ENCODE measurements at regions not wholly inside any gene's neighbourhood (a gene's known extent, or its start where the extent isn't known, plus 50 kb on each side); places are given as distances from the start of the nearest gene placed in this dataset.

DNA sequence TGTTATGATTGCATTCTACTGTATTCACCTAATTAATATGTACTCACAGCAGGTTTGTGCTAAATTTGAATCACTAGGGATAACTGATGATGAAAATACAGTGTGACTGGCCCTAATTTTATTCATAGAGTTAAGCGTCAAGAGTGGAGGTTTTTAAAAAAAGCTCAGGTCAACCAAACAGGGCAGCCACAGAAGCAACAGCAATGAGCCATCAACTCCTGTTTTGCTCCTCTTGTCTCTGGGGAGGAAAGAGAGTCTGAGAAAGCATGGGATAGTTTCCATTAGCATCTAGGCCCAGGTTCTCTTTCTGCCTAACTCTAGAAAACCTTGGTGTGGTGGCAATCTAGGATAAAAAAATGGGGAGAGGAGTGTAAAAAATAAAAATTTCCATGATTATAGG lies 122.1 kb downstream of the OGFRL1 start:
- Histone ChIP-seq H3K27me3 (ENCODE audit: control insufficient read depth in 1 of 2, insufficient read depth in 2 of 2, low read length in 2 of 2) (no peaks in the 10 kb centered on the region), H3K4me1 (ENCODE audit: insufficient read depth, low read length) (peaks cover 18% of the 10 kb centered on the region), H3K9ac (ENCODE audit: low read length) (no peak overlapping the region), H3K9me3 (ENCODE audit: low read length) (no peaks in the 10 kb centered on the region), H3K4me3 (ENCODE audit: low read depth in 1 of 2, low read length in 2 of 2) (no peak overlapping the region), H3K27ac (ENCODE audit: low read depth, low read length) (no peak overlapping the region), H3K36me3 (ENCODE audit: insufficient read depth, low read length) (peaks cover 7% of the 10 kb centered on the region)

- H3K4me3 ChIP-seq (ENCODE audit: low read depth in 1 of 2, low read length in 2 of 2): no peak overlapping the region
- H3K9ac ChIP-seq (ENCODE audit: low read length): no peak overlapping the region
- H3K36me3 ChIP-seq (ENCODE audit: insufficient read depth, low read length): peaks cover 17% of the 10 kb centered on the region
- no peaks in the 10 kb centered on the region for H3K27me3 ChIP-seq (ENCODE audit: control insufficient read depth in 1 of 2, insufficient read depth in 2 of 2, low read length in 2 of 2)
- H3K9me3 ChIP-seq (ENCODE audit: low read length): no peaks in the 10 kb centered on the region
- H3K4me1 ChIP-seq (ENCODE audit: insufficient read depth, low read length): peaks cover 18% of the 10 kb centered on the region
- peak overlapping the region; percentile 32 for H3K27ac ChIP-seq (ENCODE audit: low read depth, low read length)
Measured at GRCh38 chr6:71411882-71412281, 123.3 kb downstream of the OGFRL1 start.

- peaks cover 20% of the 10 kb centered on the region for H3K36me3 ChIP-seq (ENCODE audit: insufficient read depth, low read length)
- H3K9me3 ChIP-seq (ENCODE audit: low read length): no peaks in the 10 kb centered on the region
- peaks cover 21% of the 10 kb centered on the region for H3K4me1 ChIP-seq (ENCODE audit: insufficient read depth, low read length)
- H3K4me3 ChIP-seq (ENCODE audit: low read depth in 1 of 2, low read length in 2 of 2): no peak overlapping the region
- no peak overlapping the region for H3K9ac ChIP-seq (ENCODE audit: low read length)
- H3K27me3 ChIP-seq (ENCODE audit: control insufficient read depth in 1 of 2, insufficient read depth in 2 of 2, low read length in 2 of 2): no peaks in the 10 kb centered on the region
- H3K27ac ChIP-seq (ENCODE audit: low read depth, low read length): peak overlapping the region; percentile 32
Measured at GRCh38 chr6:71412559-71413140, 124.0 kb downstream of the OGFRL1 start.

DNA sequence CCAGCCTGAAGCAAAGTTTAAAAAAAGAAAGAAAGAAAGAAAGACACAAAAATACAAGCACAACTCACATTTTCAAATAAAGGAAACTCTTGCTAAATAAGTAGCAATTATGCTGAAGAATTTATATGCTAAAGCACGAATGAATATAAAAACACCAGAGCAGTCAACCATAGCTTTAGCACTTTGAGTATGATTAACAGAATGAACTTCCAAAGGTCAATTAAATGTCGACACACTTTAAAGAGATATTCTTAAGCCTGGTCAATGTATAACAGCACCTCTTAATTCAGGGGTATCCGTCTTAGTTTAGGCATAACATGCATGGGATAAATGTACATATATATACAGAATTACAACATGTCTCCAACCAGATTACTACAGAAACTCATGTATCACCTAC lies 125.9 kb downstream of the OGFRL1 start:
- Histone ChIP-seq H3K4me3 (ENCODE audit: low read depth in 1 of 2, low read length in 2 of 2) (no peak overlapping the region), H3K9ac (ENCODE audit: low read length) (no peak overlapping the region), H3K4me1 (ENCODE audit: insufficient read depth, low read length) (peaks cover 33% of the 10 kb centered on the region), H3K9me3 (ENCODE audit: low read length) (no peaks in the 10 kb centered on the region), H3K27me3 (ENCODE audit: control insufficient read depth in 1 of 2, insufficient read depth in 2 of 2, low read length in 2 of 2) (no peaks in the 10 kb centered on the region), H3K27ac (ENCODE audit: low read depth, low read length) (no peak overlapping the region), H3K36me3 (ENCODE audit: insufficient read depth, low read length) (peaks cover 20% of the 10 kb centered on the region)

DNA sequence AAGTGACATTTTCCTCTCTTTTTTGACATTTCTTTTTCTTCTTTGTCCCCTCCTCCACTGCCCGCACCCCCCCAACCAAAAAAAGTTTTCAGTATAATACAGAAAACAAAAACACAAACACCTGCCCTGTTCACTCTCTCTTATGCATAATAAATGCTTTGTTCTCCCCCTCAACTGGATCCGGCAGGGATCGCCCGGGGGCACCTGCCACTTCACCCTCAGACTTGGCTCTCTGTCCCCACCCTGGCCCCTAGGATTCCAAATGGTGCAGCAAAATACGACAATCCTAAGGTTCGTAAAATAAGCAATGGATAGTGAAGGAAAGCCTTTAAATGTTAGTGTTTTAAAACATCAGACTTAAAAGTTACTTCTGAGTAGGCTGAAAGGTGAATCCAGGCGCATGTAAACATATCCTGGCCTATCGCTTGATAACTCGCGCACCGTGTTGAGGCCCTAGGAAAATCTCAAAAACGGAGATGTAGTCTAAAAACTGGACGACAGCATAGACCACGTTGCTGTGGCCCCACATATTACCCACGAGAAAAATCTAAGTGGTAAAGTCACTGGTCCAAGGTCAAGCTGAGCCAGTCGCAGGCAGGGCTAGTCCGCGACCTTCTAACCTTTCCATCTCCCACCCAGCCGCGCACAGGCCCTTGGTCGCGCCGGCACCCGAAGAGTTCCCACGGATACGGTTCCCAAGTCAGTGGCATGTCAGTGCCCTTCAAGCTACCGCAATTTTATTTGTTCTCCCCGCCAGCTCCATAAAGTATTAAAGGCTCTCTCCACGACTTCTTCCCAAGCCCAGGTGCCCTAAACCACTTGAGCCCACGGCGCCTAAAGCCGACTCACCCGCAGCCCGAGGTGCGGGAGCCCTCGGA lies 130.8 kb downstream of the OGFRL1 start:
- Histone ChIP-seq H3K27me3 (ENCODE audit: control insufficient read depth in 1 of 2, insufficient read depth in 2 of 2, low read length in 2 of 2) (no peaks in the 10 kb centered on the region), H3K9me3 (ENCODE audit: low read length) (no peaks in the 10 kb centered on the region), H3K36me3 (ENCODE audit: insufficient read depth, low read length) (peaks cover 20% of the 10 kb centered on the region), H3K27ac (ENCODE audit: low read depth, low read length) (peak overlapping the region; percentile 77), H3K9ac (ENCODE audit: low read length) (peak overlapping the region; percentile 81), H3K4me1 (ENCODE audit: insufficient read depth, low read length) (peaks cover 14% of the 10 kb centered on the region), H3K4me3 (ENCODE audit: low read depth in 1 of 2, low read length in 2 of 2) (peak overlapping the region; percentile 79 to 84)

GRCh38 chr6:71420095-71420692 lies 131.6 kb downstream of the OGFRL1 start:
- H3K27ac ChIP-seq (ENCODE audit: low read depth, low read length): peak overlapping the region; percentile 77
- peaks cover 14% of the 10 kb centered on the region for H3K4me1 ChIP-seq (ENCODE audit: insufficient read depth, low read length)
- no peaks in the 10 kb centered on the region for H3K9me3 ChIP-seq (ENCODE audit: low read length)
- H3K36me3 ChIP-seq (ENCODE audit: insufficient read depth, low read length): peaks cover 18% of the 10 kb centered on the region
- H3K9ac ChIP-seq (ENCODE audit: low read length): peak overlapping the region; percentile 81
- no peaks in the 10 kb centered on the region for H3K27me3 ChIP-seq (ENCODE audit: control insufficient read depth in 1 of 2, insufficient read depth in 2 of 2, low read length in 2 of 2)
- peak overlapping the region; percentile 79 to 84 for H3K4me3 ChIP-seq (ENCODE audit: low read depth in 1 of 2, low read length in 2 of 2)

DNA sequence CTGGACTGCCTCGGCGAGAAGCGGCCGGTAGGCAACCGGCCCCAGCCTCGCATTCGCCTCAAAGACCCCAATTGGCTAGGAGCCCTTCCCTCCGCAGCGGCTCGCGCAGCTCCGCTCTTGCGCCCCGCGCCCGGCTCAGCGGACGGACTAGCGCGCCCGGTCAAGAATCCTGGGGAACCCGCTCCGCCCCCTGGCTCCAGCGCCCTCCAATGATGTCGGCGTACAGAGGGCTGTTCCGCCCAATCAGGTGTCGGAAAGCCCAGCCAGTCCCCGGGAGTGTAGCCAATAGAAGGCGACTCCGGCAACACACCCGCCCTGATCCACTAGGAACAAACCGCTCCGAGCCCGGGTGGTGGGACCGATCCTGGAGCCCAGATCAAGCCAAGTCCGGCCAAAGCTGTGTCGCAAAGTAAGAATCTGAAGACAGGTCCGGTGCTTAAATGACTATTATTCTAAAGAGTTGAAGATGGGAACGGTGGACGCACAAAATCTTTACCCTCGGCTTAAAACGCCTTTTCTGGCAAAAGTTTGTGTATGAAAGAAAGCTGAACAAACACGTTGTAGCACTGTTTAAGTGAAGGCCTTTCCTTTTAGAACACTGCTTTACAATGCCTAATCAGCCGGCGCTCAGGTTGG lies 132.2 kb downstream of the OGFRL1 start:
- Histone ChIP-seq H3K9me3 (ENCODE audit: low read length) (no peaks in the 10 kb centered on the region), H3K9ac (ENCODE audit: low read length) (peak overlapping the region; percentile 81), H3K27ac (ENCODE audit: low read depth, low read length) (peak overlapping the region; percentile 77)

DNA sequence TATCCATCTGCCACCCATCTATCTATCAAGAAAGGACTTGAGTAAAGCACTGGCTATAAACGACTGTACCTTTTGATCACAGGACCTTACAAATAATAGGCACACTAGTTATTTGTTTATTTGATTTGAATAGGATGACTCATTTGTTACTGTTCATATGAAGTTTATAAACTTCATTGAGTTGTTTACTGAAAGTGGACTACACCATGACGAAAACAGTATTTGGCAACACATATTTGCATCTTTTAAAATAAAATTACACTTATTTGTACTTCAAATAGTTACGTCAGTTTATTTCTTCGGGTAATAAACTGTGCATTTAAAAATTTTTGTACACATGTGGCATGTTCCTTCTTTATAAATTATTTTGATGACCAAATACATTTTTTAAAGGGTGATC lies 133.0 kb downstream of the OGFRL1 start:
- Histone ChIP-seq H3K9ac (ENCODE audit: low read length) (peak overlapping the region; percentile 66), H3K4me1 (ENCODE audit: insufficient read depth, low read length) (peaks cover 14% of the 10 kb centered on the region), H3K27ac (ENCODE audit: low read depth, low read length) (no peak overlapping the region), H3K27me3 (ENCODE audit: control insufficient read depth in 1 of 2, insufficient read depth in 2 of 2, low read length in 2 of 2) (no peaks in the 10 kb centered on the region), H3K9me3 (ENCODE audit: low read length) (no peaks in the 10 kb centered on the region), H3K36me3 (ENCODE audit: insufficient read depth, low read length) (peaks cover 6% of the 10 kb centered on the region), H3K4me3 (ENCODE audit: low read depth in 1 of 2, low read length in 2 of 2) (no peak overlapping the region)

More for the DNA sequence above, 132.2 kb downstream of the OGFRL1 start:
- H3K4me3 ChIP-seq (ENCODE audit: low read depth in 1 of 2, low read length in 2 of 2): peak overlapping the region; percentile 79 to 84
- H3K36me3 ChIP-seq (ENCODE audit: insufficient read depth, low read length): peaks cover 12% of the 10 kb centered on the region
- H3K27me3 ChIP-seq (ENCODE audit: control insufficient read depth in 1 of 2, insufficient read depth in 2 of 2, low read length in 2 of 2): no peaks in the 10 kb centered on the region
- peaks cover 14% of the 10 kb centered on the region for H3K4me1 ChIP-seq (ENCODE audit: insufficient read depth, low read length)

DNA sequence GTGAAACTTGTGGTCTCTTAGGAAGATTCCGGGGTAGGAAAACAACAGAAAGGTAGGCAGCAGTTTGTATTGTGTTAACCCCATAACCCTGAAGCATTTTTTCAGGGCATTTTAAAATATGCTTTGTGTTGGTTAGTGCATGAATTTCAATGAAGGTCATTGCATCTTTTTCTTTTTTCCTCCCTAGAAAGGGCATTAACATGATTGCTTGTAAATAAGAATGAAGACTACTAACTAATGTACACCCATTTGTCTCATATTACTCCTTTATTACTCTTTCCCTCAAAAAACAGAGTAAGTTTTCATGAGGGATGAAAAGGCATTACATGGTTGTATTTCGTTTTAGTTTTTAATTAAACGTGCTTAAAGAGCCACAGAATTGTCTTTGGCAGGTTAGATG lies 141.4 kb downstream of the OGFRL1 start:
- no peak overlapping the region for H3K4me3 ChIP-seq (ENCODE audit: low read depth in 1 of 2, low read length in 2 of 2)
- no peaks in the 10 kb centered on the region for H3K27me3 ChIP-seq (ENCODE audit: control insufficient read depth in 1 of 2, insufficient read depth in 2 of 2, low read length in 2 of 2)
- H3K27ac ChIP-seq (ENCODE audit: low read depth, low read length): no peak overlapping the region
- H3K36me3 ChIP-seq (ENCODE audit: insufficient read depth, low read length): no peaks in the 10 kb centered on the region
- H3K9me3 ChIP-seq (ENCODE audit: low read length): no peaks in the 10 kb centered on the region
- no peaks in the 10 kb centered on the region for H3K4me1 ChIP-seq (ENCODE audit: insufficient read depth, low read length)
- H3K9ac ChIP-seq (ENCODE audit: low read length): no peak overlapping the region

- Histone ChIP-seq H3K4me1 (ENCODE audit: insufficient read depth, low read length) (no peaks in the 10 kb centered on the region), H3K4me3 (ENCODE audit: low read depth in 1 of 2, low read length in 2 of 2) (no peak overlapping the region), H3K27ac (ENCODE audit: low read depth, low read length) (no peak overlapping the region), H3K27me3 (ENCODE audit: control insufficient read depth in 1 of 2, insufficient read depth in 2 of 2, low read length in 2 of 2) (peaks cover 0 to 5% of the 10 kb centered on the region in 2 donors), H3K9ac (ENCODE audit: low read length) (no peak overlapping the region), H3K36me3 (ENCODE audit: insufficient read depth, low read length) (no peaks in the 10 kb centered on the region), H3K9me3 (ENCODE audit: low read length) (no peaks in the 10 kb centered on the region)
Measured at GRCh38 chr6:71433441-71433840, 144.8 kb downstream of the OGFRL1 start.

- Histone ChIP-seq H3K27ac (ENCODE audit: low read depth, low read length) (no peak overlapping the region), H3K9me3 (ENCODE audit: low read length) (no peaks in the 10 kb centered on the region), H3K27me3 (ENCODE audit: control insufficient read depth in 1 of 2, insufficient read depth in 2 of 2, low read length in 2 of 2) (no peaks in the 10 kb centered on the region), H3K9ac (ENCODE audit: low read length) (no peak overlapping the region), H3K4me3 (ENCODE audit: low read depth in 1 of 2, low read length in 2 of 2) (no peak overlapping the region), H3K36me3 (ENCODE audit: insufficient read depth, low read length) (no peaks in the 10 kb centered on the region), H3K4me1 (ENCODE audit: insufficient read depth, low read length) (peaks cover 6% of the 10 kb centered on the region)
Measured at GRCh38 chr6:71444222-71444621, 155.6 kb downstream of the OGFRL1 start.

Measured in muscle layer of colon (tissue), 2 donors.